Astrocyte (in vitro differentiated cells and primary cell): ENCODE measurements at regions not wholly inside any gene's neighbourhood (a gene's known extent, or its start where the extent isn't known, plus 50 kb on each side); places are given as distances from the start of the nearest gene placed in this dataset.

Experiments
- EZH2 ChIP-seq: IDR thresholded peaks from 2 replicates; pipeline ENCODE4 v1.6.1; 2012; ENCODE audit warnings: mild to moderate bottlenecking, low read length, inconsistent platforms; ENCODE audit not compliant: insufficient read depth
- TF ChIP-seq, protein P1 (sequence below): IDR thresholded peaks from 2 replicates; pipeline ENCODE4 v1.5.1; 2011; ENCODE audit warnings: low read depth, mild to moderate bottlenecking, inconsistent platforms, low read length, moderate library complexity; ENCODE audit not compliant: insufficient read depth

DNA sequence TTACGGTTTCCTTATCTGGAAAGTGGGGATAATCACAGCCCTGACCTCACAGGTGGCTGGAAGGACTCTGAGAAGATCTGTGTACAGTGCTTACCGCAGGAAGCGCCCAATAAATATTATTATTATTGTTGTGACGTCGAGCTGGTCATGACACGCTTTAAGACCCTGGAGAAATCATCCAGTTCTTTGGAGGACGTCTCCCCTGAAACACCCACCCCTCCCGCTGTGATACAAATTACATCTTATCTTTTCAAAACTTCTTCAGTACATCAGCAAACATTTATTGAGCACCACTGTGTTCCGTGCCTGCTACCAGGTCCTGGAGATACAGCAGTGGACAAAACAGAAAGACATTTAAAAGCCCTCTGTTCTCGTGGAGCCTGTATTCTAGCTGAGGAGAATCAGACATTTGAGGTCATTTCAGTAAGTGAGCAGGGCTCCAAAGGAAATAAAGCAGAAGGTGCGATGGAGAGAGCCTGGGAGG lies 118.7 kb downstream of the CEBPB start:
- TF ChIP-seq, protein P1, sequence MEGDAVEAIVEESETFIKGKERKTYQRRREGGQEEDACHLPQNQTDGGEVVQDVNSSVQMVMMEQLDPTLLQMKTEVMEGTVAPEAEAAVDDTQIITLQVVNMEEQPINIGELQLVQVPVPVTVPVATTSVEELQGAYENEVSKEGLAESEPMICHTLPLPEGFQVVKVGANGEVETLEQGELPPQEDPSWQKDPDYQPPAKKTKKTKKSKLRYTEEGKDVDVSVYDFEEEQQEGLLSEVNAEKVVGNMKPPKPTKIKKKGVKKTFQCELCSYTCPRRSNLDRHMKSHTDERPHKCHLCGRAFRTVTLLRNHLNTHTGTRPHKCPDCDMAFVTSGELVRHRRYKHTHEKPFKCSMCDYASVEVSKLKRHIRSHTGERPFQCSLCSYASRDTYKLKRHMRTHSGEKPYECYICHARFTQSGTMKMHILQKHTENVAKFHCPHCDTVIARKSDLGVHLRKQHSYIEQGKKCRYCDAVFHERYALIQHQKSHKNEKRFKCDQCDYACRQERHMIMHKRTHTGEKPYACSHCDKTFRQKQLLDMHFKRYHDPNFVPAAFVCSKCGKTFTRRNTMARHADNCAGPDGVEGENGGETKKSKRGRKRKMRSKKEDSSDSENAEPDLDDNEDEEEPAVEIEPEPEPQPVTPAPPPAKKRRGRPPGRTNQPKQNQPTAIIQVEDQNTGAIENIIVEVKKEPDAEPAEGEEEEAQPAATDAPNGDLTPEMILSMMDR, result no peak
- no peak for TF ChIP-seq EZH2
